Activated CD4-positive, CD25-positive, alpha-beta regulatory T cell treated with anti-CD3 and anti-CD28 coated beads, Interleukin-2, amount 50 U/mL, for 24 hours (primary cell): ENCODE measurements at regions not wholly inside any gene's neighbourhood (a gene's known extent, or its start where the extent isn't known, plus 50 kb on each side); places are given as distances from the start of the nearest gene placed in this dataset.
"Not testable (repeated sequence)": the region's sequence is repeated elsewhere in the genome, so short reads cannot be mapped to it uniquely, and the experiment has no call there.

Experiments used
- ATAC-seq, 2 donors: fragments of 150-1000 bp; cut with Tn5 transposase; one replicate each; pipeline ENCODE4 v1.10.0; 2021; ENCODE audit warnings: mild to moderate bottlenecking in 1 of 2, moderate library complexity in 1 of 2

- no peak for ATAC-seq
Measured at GRCh38 chr4:18192901-18193300, 171.3 kb upstream of the LCORL start.

- no peak for ATAC-seq
Measured at GRCh38 chr4:18185491-18185890, 163.9 kb upstream of the LCORL start.

- no peak for ATAC-seq
Measured at GRCh38 chr4:18180892-18181291, 159.3 kb upstream of the LCORL start.

GRCh38 chr4:18180122-18180521 is 158.6 kb upstream of the LCORL start:
- ATAC-seq: no peak

GRCh38 chr4:18171896-18172295 is 150.3 kb upstream of the LCORL start:
- no peak for ATAC-seq

- ATAC-seq: no peak
Measured at GRCh38 chr4:18167831-18168230, 146.3 kb upstream of the LCORL start.

- ATAC-seq: no peak
Measured at GRCh38 chr4:18166925-18167324, 145.4 kb upstream of the LCORL start.

GRCh38 chr4:18162453-18162852 is 140.9 kb upstream of the LCORL start:
- ATAC-seq: no peak

- ATAC-seq: not testable (repeated sequence)
Measured at GRCh38 chr4:18159117-18159912, 137.8 kb upstream of the LCORL start.

GRCh38 chr4:18155067-18156041 is 133.8 kb upstream of the LCORL start:
- no peak for ATAC-seq

- ATAC-seq: no peak
Measured at GRCh38 chr4:18138076-18138665, 116.6 kb upstream of the LCORL start.

- ATAC-seq: no peak
Measured at GRCh38 chr4:18134111-18134510, 112.6 kb upstream of the LCORL start.

- no peak for ATAC-seq
Measured at GRCh38 chr4:18130256-18130655, 108.7 kb upstream of the LCORL start.

GRCh38 chr4:18128241-18128640 is 106.7 kb upstream of the LCORL start:
- no peak for ATAC-seq

GRCh38 chr4:18127030-18127429 is 105.5 kb upstream of the LCORL start:
- ATAC-seq: no peak

- ATAC-seq: no peak
Measured at GRCh38 chr4:18113710-18114331, 92.3 kb upstream of the LCORL start.

- ATAC-seq: no peak
Measured at GRCh38 chr4:18111081-18111480, 89.5 kb upstream of the LCORL start.

- ATAC-seq: no peak
Measured at GRCh38 chr4:18110099-18110498, 88.5 kb upstream of the LCORL start.

- no peak for ATAC-seq
Measured at GRCh38 chr4:18109676-18110075, 88.1 kb upstream of the LCORL start.

GRCh38 chr4:18107848-18108528 is 86.4 kb upstream of the LCORL start:
- ATAC-seq: not testable (repeated sequence)

- ATAC-seq: no peak
Measured at GRCh38 chr4:18106620-18107019, 85.1 kb upstream of the LCORL start.
